ENCODE measurements at regions not wholly inside any gene's neighbourhood (a gene's known extent, or its start where the extent isn't known, plus 50 kb on each side); places are given as distances from the start of the nearest gene placed in this dataset.

GRCh38 chr1:168466714-168467131 is 77.1 kb downstream of the XCL2 start (continued):
- TF ChIP-seq HDAC2 (IDR thresholded peaks at IDR 0.05) (no peak), BCLAF1 (IDR thresholded peaks at IDR 0.05) (no peak), NFIC (IDR thresholded peaks at IDR 0.05; ENCODE audit: low read depth, low read length) (no peak; the same call in 1 of the 2 replicates), SPI1 (IDR thresholded peaks at IDR 0.05; ENCODE audit: borderline replicate concordance, insufficient read depth, low read depth, low read length) (peak; percentile 96), ZNF24 (IDR thresholded peaks at IDR 0.05) (peak; percentile 67; the same call in 1 of the 2 replicates), IRF4 (IDR thresholded peaks at IDR 0.05; ENCODE audit: low read depth, low read length) (peak; percentile 54; the same call in 1 of the 2 replicates), EP300 (IDR thresholded peaks at IDR 0.05; ENCODE audit: borderline replicate concordance in 1 of 2, control insufficient read depth in 1 of 2, low read depth in 2 of 2, low read length in 2 of 2) (peak in 1 of 2 experiments; percentile 76; a peak in 2 of 4 replicates), ETV6 (conservative IDR thresholded peaks at IDR 0.05 in 1 of 2, IDR thresholded peaks at IDR 0.05 in 1 of 2; ENCODE audit: borderline replicate concordance in 1 of 2, low read depth in 1 of 2) (no peak), CBX5 (IDR thresholded peaks at IDR 0.05; ENCODE audit: low read depth) (no peak), YY1 (IDR thresholded peaks at IDR 0.05; ENCODE audit: low read depth, low read length) (no peak), NFXL1 (IDR thresholded peaks at IDR 0.05; ENCODE audit: borderline replicate concordance) (no peak), MEF2A (IDR thresholded peaks at IDR 0.05; ENCODE audit: insufficient read depth, low read depth, low read length) (0 out of 2 replicates have a peak, but pooled peaks have one; percentile 19), BACH1 (IDR thresholded peaks at IDR 0.05; ENCODE audit: borderline replicate concordance) (0 out of 2 replicates have a peak, but pooled peaks have one; percentile 3), BHLHE40 (IDR thresholded peaks at IDR 0.05; ENCODE audit: borderline replicate concordance in 1 of 2, low read depth in 2 of 2, low read length in 1 of 2) (no peak), PAX5 (IDR thresholded peaks at IDR 0.05; ENCODE audit: borderline replicate concordance, low read depth, low read length) (peak; percentile 38; the same call in 1 of the 2 replicates), RELB (IDR thresholded peaks at IDR 0.05; ENCODE audit: low read depth) (peak; percentile 59), MTA3 (IDR thresholded peaks at IDR 0.05; ENCODE audit: borderline replicate concordance, low read length) (no peak), NFYB (IDR thresholded peaks at IDR 0.05; ENCODE audit: insufficient read depth, low read depth, low read length) (no peak), FOXM1 (IDR thresholded peaks at IDR 0.05; ENCODE audit: low read depth, low read length) (no peak), CBX3 (IDR thresholded peaks at IDR 0.05; ENCODE audit: borderline replicate concordance, low read depth) (no peak), ZSCAN29 (IDR thresholded peaks at IDR 0.05) (no peak), HDAC6 (IDR thresholded peaks at IDR 0.05; ENCODE audit: unreplicated experiment) (no peak), TARDBP (IDR thresholded peaks at IDR 0.05; ENCODE audit: borderline replicate concordance) (no peak)
- TF ChIP-seq, protein P1, sequence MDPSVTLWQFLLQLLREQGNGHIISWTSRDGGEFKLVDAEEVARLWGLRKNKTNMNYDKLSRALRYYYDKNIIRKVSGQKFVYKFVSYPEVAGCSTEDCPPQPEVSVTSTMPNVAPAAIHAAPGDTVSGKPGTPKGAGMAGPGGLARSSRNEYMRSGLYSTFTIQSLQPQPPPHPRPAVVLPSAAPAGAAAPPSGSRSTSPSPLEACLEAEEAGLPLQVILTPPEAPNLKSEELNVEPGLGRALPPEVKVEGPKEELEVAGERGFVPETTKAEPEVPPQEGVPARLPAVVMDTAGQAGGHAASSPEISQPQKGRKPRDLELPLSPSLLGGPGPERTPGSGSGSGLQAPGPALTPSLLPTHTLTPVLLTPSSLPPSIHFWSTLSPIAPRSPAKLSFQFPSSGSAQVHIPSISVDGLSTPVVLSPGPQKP (IDR thresholded peaks at IDR 0.05; ENCODE audit: low read depth, low read length) = no peak

Data from GM12878 (cell line).